HG02763 (cell line): ENCODE measurements at regions not wholly inside any gene's neighbourhood (a gene's known extent, or its start where the extent isn't known, plus 50 kb on each side); places are given as distances from the start of the nearest gene placed in this dataset.

Source experiments
- ATAC-seq: cut with Tn5 transposase; IDR thresholded peaks from one replicate; pipeline ENCODE4 v1.9.1; 2021; ENCODE audit warnings: mild to moderate bottlenecking, moderate library complexity; ENCODE audit not compliant: unreplicated experiment

GRCh38 chr3:34361921-34362320, 563.5 kb downstream of the PDCD6IP start:
- peak; percentile 98 for ATAC-seq

GRCh38 chr3:34362910-34363309, 564.5 kb downstream of the PDCD6IP start:
- ATAC-seq, result no peak

- ATAC-seq, result no peak
These were observed 565.5 kb downstream of the PDCD6IP start for GRCh38 chr3:34363881-34364280.

- no peak for ATAC-seq
These were observed 565.9 kb downstream of the PDCD6IP start for GRCh38 chr3:34364335-34364734.

GRCh38 chr3:34365231-34365630, 566.8 kb downstream of the PDCD6IP start:
- no peak for ATAC-seq

GRCh38 chr3:34365771-34366170, 567.3 kb downstream of the PDCD6IP start:
- no peak for ATAC-seq

GRCh38 chr3:34367521-34367920, 569.1 kb downstream of the PDCD6IP start:
- ATAC-seq, result no peak

- no peak for ATAC-seq
These were observed 576.1 kb downstream of the PDCD6IP start for GRCh38 chr3:34374521-34374920.

GRCh38 chr3:34376691-34377090, 578.3 kb downstream of the PDCD6IP start:
- ATAC-seq, result no peak

- no peak for ATAC-seq
These were observed 579.5 kb downstream of the PDCD6IP start for GRCh38 chr3:34377961-34378360.

- no peak for ATAC-seq
These were observed 582.8 kb downstream of the PDCD6IP start for GRCh38 chr3:34381243-34381642.

- ATAC-seq, result no peak
These were observed 584.4 kb downstream of the PDCD6IP start for GRCh38 chr3:34382859-34383258.

GRCh38 chr3:34386309-34386708, 587.9 kb downstream of the PDCD6IP start:
- no peak for ATAC-seq

- ATAC-seq, result no peak
These were observed 589.6 kb downstream of the PDCD6IP start for GRCh38 chr3:34387826-34388564.

- no peak for ATAC-seq
These were observed 590.4 kb downstream of the PDCD6IP start for GRCh38 chr3:34388830-34389229.

- no peak for ATAC-seq
These were observed 596.7 kb downstream of the PDCD6IP start for GRCh38 chr3:34394978-34395748.

- no peak for ATAC-seq
These were observed 597.9 kb downstream of the PDCD6IP start for GRCh38 chr3:34396288-34396687.

GRCh38 chr3:34396956-34397355, 598.5 kb downstream of the PDCD6IP start:
- ATAC-seq, result no peak

- ATAC-seq, result no peak
These were observed 601.0 kb downstream of the PDCD6IP start for GRCh38 chr3:34399401-34399800.

- no peak for ATAC-seq
These were observed 606.7 kb downstream of the PDCD6IP start for GRCh38 chr3:34405159-34405558.

- no peak for ATAC-seq
These were observed 608.9 kb downstream of the PDCD6IP start for GRCh38 chr3:34407281-34407680.

GRCh38 chr3:34408088-34408487, 609.7 kb downstream of the PDCD6IP start:
- ATAC-seq, result no peak
